CD4-positive, alpha-beta T cell treated with Interferon alpha-2 for 1 hour (primary cell): ENCODE measurements at regions not wholly inside any gene's neighbourhood (a gene's known extent, or its start where the extent isn't known, plus 50 kb on each side); places are given as distances from the start of the nearest gene placed in this dataset.
A peak's percentile ranks its signal among the peaks of the same experiment; 100 is the strongest.

ENCODE experiments used
- DNase-seq, 2 donors: peaks; one replicate each; pipeline ENCODE4 v3.0.0-alpha.2; 2020 to 2022

GRCh38 chr4:121277194-121278105 is 103.4 kb downstream of the QRFPR start:
- DNase-seq: no peak

GRCh38 chr4:121273191-121273590 is 107.6 kb downstream of the QRFPR start:
- no peak for DNase-seq

- DNase-seq: peak in 1 of 2 donors; percentile 14
These were observed 108.3 kb downstream of the QRFPR start for GRCh38 chr4:121272526-121272925.

DNA sequence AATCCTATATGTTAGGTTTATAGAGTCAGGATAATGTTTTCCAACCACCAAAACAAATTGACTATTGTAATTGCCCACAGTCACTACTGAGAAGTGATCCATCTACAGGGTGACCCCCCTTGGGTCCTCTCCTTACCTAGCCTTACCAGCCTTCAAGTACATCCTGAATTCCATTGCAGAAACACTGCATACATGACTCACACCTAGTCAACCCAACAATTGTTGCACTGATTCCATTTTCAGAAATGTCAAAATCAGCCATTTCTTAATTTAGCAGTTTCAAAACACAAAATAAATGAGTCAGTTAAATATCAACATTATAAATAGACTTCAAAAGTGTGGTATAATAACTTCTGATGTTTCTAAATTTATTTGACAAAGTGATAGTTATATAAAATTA is 106.3 kb upstream of the TNIP3 start:
- DNase-seq: no peak

DNA sequence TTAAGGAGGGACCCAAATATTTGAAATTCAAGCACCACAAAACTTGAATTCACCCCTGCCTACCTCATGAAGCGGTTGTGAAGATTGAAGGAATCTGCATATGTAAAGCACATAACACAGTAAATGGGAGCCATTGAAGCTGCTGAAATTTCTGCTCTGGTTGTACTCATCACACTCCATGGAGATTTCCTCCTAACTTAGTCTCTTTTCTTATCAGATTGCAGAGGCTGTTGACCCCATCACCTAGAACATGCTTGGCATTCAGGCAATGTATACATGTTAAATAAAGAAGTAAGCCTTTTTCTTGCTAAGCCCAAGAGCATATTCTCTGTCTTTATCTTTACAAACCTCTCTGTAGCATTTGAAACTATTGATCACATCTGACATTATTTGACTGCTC is 104.9 kb upstream of the TNIP3 start:
- no peak for DNase-seq

DNA sequence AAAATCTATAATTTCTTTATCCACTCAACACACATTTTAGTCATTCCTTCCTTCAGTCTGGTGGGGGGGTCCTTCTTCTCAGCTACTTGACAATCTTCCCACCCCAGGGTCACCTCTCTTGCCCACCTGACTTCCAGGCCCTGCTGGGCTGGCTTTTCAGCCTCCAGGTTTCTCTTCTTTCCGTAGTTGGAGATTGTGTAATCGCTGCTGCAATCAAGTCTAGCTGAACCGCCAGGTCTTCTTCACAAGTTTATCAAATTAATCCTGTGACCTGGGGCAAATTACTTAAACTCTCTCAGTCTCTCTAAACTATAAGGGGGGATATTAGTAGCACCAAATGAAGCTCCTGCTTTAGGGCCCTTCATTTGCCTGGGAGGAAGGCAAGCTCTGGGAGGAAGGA is 102.9 kb upstream of the TNIP3 start:
- DNase-seq: no peak

- no peak for DNase-seq
These were observed 92.9 kb upstream of the TNIP3 start for GRCh38 chr4:121256887-121257466.

DNA sequence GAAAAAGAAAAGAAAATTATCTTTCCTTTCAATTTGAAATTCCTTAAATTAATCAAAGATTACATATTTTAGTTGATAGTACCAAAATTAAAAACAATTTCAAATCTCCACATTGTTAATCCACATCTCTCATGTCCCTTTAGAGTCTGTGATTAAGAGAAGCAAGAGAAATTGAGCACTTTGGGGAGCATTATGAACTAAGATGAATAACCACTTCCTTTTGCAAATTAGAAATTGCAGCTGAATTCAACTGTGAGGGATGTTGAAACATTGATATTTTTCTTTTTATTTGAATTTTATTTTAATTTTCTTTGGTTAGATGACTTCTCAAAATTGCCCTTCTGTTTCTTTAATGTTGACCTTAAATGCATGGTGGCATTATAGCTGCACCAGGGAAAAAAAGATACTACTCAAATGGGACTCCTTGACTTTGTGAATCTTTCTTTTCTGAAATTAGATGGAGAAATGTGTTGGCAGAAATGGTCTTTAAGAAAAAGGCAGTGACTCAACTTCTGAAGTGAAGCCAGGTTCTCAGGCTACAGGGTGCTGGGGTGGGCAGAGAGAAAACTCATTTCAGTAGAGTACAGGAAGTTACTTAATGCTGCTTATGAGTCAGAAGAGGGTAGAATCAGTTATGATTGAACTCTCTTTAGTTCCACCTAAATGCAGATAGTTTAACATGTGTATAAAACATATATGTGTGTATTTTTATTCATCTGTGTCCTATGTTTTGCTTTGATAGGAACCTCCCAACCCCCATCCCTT is 92.0 kb upstream of the TNIP3 start:
- peak; percentile 29 to 61 for DNase-seq

GRCh38 chr4:121253961-121254360 is 89.8 kb upstream of the TNIP3 start:
- DNase-seq: peak; percentile 13 to 68

DNA sequence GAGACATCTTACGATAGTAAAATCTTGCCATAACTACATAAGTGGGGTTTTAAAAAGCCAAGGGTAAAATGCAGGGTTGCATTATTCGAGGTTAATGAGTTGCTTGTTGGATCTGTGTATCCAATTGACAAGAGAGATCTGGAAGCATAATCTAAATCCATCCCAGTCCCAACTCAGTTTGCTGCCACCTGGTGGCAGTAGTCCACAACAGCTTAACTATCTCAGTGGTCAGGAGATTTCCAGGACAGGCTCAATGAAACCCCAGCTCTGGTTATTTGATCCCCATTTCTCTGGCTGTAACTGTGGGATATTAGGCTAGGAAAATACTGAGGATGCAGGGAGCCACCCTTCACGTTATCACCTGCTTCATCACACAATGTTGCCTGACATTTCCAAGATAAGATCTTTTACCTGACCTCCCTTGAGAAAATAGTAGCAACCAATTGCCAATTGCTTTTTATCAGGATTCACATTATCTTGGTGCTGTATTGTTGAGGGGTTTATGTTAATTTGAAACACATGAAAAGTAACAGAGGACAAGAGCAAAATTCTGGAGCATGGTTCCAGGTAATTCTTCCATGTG is 88.2 kb upstream of the TNIP3 start:
- DNase-seq: peak; percentile 48 to 68

DNA sequence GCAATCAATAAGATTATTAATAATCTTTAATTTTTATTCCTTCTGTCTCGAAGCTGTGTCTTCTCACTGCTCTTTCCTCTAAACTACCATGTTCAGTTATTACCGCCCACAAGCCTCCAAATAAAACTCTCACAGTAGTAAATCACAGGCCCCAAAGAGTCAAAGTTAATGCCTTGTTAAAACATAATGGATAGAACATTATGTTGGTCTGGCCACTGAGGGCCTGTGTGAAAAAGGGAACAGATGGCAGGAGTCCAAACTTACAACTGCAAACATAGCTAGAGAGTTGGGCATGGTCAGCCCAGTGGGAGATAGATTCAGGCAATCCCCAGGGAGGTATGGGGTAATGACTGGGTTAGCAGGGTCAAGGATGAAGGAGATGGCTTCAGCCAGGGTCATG is 84.6 kb upstream of the TNIP3 start:
- no peak for DNase-seq

- DNase-seq: no peak
These were observed 82.6 kb upstream of the TNIP3 start for GRCh38 chr4:121246698-121247097.

DNA sequence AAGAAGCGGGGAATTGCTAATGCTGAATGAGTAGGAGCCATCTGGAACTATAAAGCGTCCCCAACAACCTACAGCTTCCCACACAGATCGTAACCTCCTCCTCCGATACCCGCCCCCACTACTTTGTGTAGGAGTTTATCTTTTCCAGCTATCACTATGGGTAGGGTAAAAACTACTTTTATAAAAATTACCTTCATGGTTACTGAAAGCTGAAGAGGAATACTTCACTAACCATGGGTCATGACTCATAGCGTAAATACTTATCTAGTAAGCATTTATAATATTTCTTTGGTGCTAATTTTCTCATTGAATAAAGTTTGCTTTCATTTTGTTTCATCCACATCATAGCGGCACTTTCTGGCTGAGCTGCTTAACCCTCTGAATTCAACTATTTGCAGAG is 79.4 kb upstream of the TNIP3 start:
- DNase-seq: no peak

DNA sequence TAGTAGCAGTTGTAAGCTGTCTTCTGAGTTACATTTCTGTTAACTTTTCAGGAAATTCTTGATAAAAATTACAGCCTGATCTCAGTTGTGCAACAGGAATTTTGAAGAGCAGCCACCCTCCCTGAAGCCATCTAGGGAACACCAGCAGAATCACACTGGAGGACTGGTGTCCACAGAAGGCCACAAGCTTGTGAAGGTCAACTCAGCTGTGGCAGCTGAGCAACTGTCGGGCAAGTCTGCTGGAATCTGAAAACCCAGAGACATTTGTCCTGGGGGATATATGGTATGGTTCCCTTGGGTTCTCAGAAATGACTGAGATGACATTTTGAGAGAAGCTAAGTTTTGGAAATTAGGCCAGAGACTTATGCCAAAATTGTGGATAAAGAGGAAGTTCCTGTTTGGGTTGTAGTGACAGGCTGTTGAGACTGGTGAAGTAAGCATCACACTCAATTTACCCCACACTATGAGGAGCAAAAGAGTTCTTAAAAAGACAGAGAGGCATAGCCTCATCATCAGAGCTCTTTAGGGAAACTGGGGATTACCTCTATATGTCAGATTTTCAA is 78.1 kb upstream of the TNIP3 start:
- DNase-seq: no peak

GRCh38 chr4:121239951-121240350 is 75.8 kb upstream of the TNIP3 start:
- no peak for DNase-seq

DNA sequence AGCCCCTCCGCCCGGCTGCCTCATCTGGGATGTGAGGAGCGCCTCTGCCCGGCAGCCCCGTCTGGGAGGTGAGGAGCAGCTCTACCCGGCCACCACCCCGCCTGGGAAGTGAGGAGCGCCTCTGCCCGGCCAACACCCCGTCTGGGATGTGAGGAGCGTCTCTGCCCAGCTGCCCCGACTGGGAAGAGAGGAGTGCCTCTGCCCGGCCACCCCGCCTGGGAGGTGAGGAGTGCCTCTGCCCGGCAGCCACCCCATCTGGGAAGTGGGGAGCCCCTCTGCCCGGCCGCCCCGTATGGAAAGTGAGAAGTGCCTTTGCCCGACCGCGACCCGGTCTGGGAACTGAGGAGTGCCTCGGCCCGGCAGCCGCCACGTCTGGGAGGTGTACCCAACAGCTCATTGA is 74.3 kb upstream of the TNIP3 start:
- DNase-seq: no peak

DNA sequence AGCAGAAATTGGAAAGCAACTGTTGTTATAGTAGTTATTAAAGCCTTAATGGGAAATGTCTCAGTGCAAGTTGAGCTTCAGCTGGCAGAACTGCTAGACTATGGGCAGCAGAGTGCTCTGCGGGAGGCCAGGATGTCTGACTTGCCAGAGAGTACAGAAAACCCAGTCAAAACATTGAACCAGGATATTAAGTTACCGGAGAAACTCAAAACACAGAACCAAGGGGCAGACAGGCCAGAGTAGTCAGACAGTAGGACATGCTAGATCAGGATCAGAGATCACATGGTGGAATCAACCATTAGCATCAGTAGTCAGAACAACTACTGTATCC is 72.9 kb upstream of the TNIP3 start:
- DNase-seq: no peak

DNA sequence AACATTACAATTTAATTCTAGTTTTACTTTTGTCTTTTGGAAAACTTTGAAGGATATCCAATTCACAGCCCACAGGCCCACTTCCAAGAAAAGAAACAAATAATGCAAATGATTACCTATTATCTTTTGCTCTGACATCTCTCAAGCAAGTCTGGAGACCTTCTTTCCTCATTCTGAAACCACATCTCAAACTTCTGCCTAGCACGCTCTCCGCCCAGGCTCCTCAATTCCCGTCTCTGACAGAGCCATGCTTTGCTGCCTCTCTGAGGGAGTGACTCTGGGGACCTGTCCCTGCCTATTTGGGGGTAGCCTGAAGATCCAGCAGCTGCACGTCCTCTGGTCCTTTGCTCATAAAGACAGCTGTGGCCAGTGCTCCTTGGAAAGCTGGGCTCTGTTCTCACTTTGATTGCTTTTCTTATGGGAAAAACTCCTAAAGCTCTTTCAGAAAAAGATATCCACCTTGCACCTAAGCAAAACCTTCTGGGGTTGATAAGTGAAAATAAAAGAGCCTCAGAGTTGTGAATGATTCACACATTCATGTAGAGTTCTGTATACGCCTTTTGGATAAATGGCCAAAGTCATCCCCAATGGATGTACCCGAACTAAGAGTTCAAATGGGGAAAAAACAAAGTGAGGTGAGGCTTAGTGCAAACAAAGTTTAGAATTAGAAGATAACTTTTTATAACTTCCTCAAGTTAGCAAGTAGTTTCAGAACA is 72.4 kb upstream of the TNIP3 start:
- no peak for DNase-seq

GRCh38 chr4:121233982-121234381 is 69.9 kb upstream of the TNIP3 start:
- no peak for DNase-seq

DNA sequence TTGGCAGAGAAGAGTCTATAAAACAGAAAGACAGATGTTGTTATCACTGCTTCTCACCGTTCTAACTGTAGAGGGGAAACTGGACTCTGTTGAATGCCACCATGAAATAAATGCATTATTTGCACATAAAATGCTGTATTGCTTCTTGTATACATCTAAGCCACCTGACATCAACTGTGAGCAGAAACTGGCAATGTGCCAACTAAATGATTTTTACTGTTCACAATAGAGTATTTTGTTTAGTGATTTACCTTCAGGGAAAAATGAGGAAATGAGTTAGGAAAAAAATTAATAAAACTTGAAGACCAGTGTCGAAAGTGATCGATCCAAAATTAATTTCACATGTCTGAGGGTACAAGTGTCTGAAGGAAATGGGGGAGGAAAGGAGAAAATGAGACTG is 65.9 kb upstream of the TNIP3 start:
- DNase-seq: no peak

DNA sequence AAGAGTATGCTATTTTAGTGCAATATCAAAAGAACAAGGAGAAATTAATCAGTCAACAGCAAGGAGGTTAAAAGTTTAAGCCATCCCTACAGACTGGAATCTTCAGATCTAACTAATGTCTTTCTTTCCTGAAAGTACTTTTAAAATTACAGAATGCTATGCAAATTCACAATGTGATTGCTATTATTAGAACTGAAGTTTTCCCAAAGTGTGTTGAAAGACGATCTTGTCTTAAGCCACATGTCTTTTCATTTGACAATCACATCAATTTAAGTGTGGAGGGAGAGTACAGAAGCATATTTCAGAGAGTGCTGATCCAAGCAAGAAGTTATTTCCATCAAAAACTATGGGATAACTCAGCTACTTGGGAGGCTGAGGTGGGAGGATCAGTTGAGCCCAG is 64.7 kb upstream of the TNIP3 start:
- DNase-seq: no peak

DNA sequence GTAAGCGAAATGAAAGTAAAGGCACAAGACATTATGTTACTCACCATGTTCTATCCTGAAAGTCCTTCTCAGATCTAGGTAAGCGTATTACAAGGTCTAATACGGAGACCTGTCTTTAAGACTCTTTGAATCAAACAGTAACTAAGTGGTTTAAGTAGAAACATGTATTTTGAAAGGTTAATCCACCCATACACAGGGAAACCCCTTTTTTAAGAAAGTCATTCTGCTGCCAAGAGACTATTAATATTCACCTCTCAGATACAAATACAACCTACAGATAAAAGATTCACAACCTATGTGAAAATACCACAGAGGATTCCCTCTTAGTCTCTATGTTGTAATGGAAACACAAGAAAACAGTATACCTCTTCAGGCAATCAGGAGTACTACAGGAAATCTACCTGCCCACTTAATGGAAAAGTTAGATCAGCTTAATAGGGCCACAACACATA is 63.2 kb upstream of the TNIP3 start:
- DNase-seq: peak in 1 of 2 donors; percentile 64
